HepG2 (cell line): ENCODE measurements at regions not wholly inside any gene's neighbourhood (a gene's known extent, or its start where the extent isn't known, plus 50 kb on each side); places are given as distances from the start of the nearest gene placed in this dataset.

Experiments
- ATAC-seq: fragments of 200-7000 bp; cut with Tn5 transposase; 3 replicates; pipeline ENCODE4 v1.9.1; 2020; ENCODE audit warnings: mild to moderate bottlenecking, moderate library complexity
- BruUV-seq: library from RNA; stranded (reverse); fragments of 400-500 nt; replicated peaks from 2 replicates; lab custom pipeline; 2021; lab: Mats Ljungman, UMichigan
- CTCF ChIA-PET: fragments of 300-600 bp; formaldehyde crosslinking; extraction: SDS; loops from one replicate; lab custom pipeline; 2021; ENCODE audit warnings: low total read pairs, inconsistent platforms, low intra/inter-chr PET ratio; lab: Yijun Ruan, JAX
- POLR2A ChIA-PET: fragments of 350-600 bp; sonication (Branson Sonifier 250); formaldehyde crosslinking; loops from one replicate; lab custom pipeline; 2020; ENCODE audit warnings: antibody characterized with exemption, inconsistent platforms; lab: Yijun Ruan, JAX
- DNase-seq: peaks from one replicate; pipeline ENCODE4 v3.0.0-alpha.2; 2015; ENCODE audit warnings: low spot score
- FAIRE-seq: peaks from 3 replicates; lab custom pipeline; 2011; peaks lifted over from hg19 to GRCh38; lab: Jason Lieb, UNC
- H2AFZ ChIP-seq: one replicate; pipeline ENCODE4 v1.6.1; 2011; ENCODE audit warnings: low read length, inconsistent platforms
- H3K27ac ChIP-seq: fragments of 300-600 bp; 3 replicates; pipeline ENCODE4 v1.8.0; 2011; ENCODE audit warnings: mixed run types, mild to moderate bottlenecking, mixed read lengths, low read length, inconsistent platforms; ENCODE audit not compliant: insufficient read depth; ENCODE audit errors: extremely low read length
- H3K27me3 ChIP-seq, 2 experiments: fragments of 200-600 bp in 1 of 2; 2 replicates in 1 of 2; 3 replicates in 1 of 2; pipeline versions ENCODE4 v1.6.0 to v1.8.0; 2011; ENCODE audit warnings: low read length in 2 of 2, mild to moderate bottlenecking in 2 of 2, moderate library complexity in 2 of 2, inconsistent platforms in 1 of 2; ENCODE audit not compliant: insufficient read depth in 2 of 2, control insufficient read depth in 1 of 2
- H3K36me3 ChIP-seq, 2 experiments: fragments of 200-600 bp in 1 of 2; replicated peaks in 1 of 2; 2 replicates in 1 of 2; 3 replicates in 1 of 2; pipeline versions ENCODE4 v1.5.1 to v1.8.0; 2011; ENCODE audit warnings: low read length in 2 of 2, inconsistent platforms in 1 of 2; ENCODE audit not compliant: insufficient read depth in 2 of 2, control insufficient read depth in 1 of 2
- H3K4me1 ChIP-seq: 2 replicates; pipeline ENCODE4 v1.5.1; 2012; ENCODE audit warnings: low read length, inconsistent platforms; ENCODE audit not compliant: insufficient read depth
- H3K4me2 ChIP-seq: 2 replicates; pipeline ENCODE4 v1.6.0; 2011; ENCODE audit warnings: low read depth, low read length, inconsistent platforms
- H3K4me3 ChIP-seq, 3 experiments: fragments of 200-600 bp in 1 of 3; sonication (generic), shearing (Covaris generic) in 1 of 3; replicated peaks in 1 of 3; 2 replicates each; pipeline ENCODE4 v1.5.1; 2011 to 2016; ENCODE audit warnings: low read length in 3 of 3, inconsistent platforms in 2 of 3, low read depth in 2 of 3, mild to moderate bottlenecking in 2 of 3, control low read depth in 1 of 3, mixed read lengths in 1 of 3; ENCODE audit not compliant: insufficient read depth in 1 of 3
- H3K79me2 ChIP-seq: one replicate; pipeline ENCODE4 v1.6.1; 2011; ENCODE audit warnings: low read length, inconsistent platforms; ENCODE audit not compliant: insufficient read depth
- H3K9ac ChIP-seq: 2 replicates; pipeline ENCODE4 v1.6.0; 2011; ENCODE audit warnings: mild to moderate bottlenecking, low read depth, low read length, inconsistent platforms; ENCODE audit not compliant: insufficient read depth
- H3K9me3 ChIP-seq: 2 replicates; pipeline ENCODE4 v1.5.1; 2012; ENCODE audit warnings: mild to moderate bottlenecking, low read length
- H4K20me1 ChIP-seq: 2 replicates; pipeline ENCODE4 v1.6.0; 2011; ENCODE audit warnings: inconsistent platforms, mild to moderate bottlenecking, low read length, moderate library complexity; ENCODE audit not compliant: insufficient read depth
- ATAD3A ChIP-seq: sonication (generic); formaldehyde crosslinking; IDR thresholded peaks from 2 replicates; pipeline ENCODE4 v1.4.0; 2020; ENCODE audit warnings: missing genetic modification reagents
- ATF1 ChIP-seq: IDR thresholded peaks from 2 replicates; pipeline ENCODE4 v1.6.1; 2016; ENCODE audit warnings: mild to moderate bottlenecking, control low read depth
- HNRNPLL ChIP-seq: fragments of 200-400 bp; formaldehyde crosslinking; IDR thresholded peaks from 2 replicates; pipeline ENCODE4 v1.6.1; 2017; ENCODE audit warnings: mild to moderate bottlenecking, low read depth, low read length; ENCODE audit not compliant: poor library complexity, severe bottlenecking
- IRF1 ChIP-seq: sonication (generic); formaldehyde crosslinking; IDR thresholded peaks from 2 replicates; pipeline ENCODE4 v1.4.0; 2020; ENCODE audit warnings: low read depth, mild to moderate bottlenecking, missing genetic modification reagents
- KMT2A ChIP-seq: sonication (generic); formaldehyde crosslinking; IDR thresholded peaks from 2 replicates; pipeline ENCODE4 v1.4.0; 2020; ENCODE audit warnings: missing genetic modification reagents
- RFXAP ChIP-seq: sonication (generic); formaldehyde crosslinking; IDR thresholded peaks from 2 replicates; pipeline ENCODE4 v1.4.0; 2020; ENCODE audit warnings: missing genetic modification reagents, borderline replicate concordance
- TP53 ChIP-seq: sonication (generic); formaldehyde crosslinking; conservative IDR thresholded peaks from 2 replicates; pipeline ENCODE4 v1.4.0; 2020; ENCODE audit warnings: missing genetic modification reagents
- ZBTB3 ChIP-seq: sonication (generic); formaldehyde crosslinking; IDR thresholded peaks from 2 replicates; pipeline ENCODE4 v1.4.0; 2020; ENCODE audit warnings: low read depth, mild to moderate bottlenecking, moderate library complexity, missing genetic modification reagents, borderline replicate concordance
- ZNF180 ChIP-seq: sonication (generic); formaldehyde crosslinking; IDR thresholded peaks from 2 replicates; pipeline ENCODE4 v1.4.0; 2020; ENCODE audit warnings: low read depth, missing genetic modification reagents, borderline replicate concordance
- ZNF281 ChIP-seq: sonication (generic); formaldehyde crosslinking; IDR thresholded peaks from 2 replicates; pipeline ENCODE4 v1.4.0; 2020; ENCODE audit warnings: missing genetic modification reagents, borderline replicate concordance
- ZSCAN20 ChIP-seq: sonication (generic); formaldehyde crosslinking; IDR thresholded peaks from 2 replicates; pipeline ENCODE4 v1.4.0; 2020; ENCODE audit warnings: missing genetic modification reagents, mild to moderate bottlenecking, borderline replicate concordance
- ZSCAN25 ChIP-seq: sonication (generic); formaldehyde crosslinking; IDR thresholded peaks from 2 replicates; pipeline ENCODE4 v1.8.0; 2022; ENCODE audit warnings: mild to moderate bottlenecking, missing genetic modification reagents
- WGBS: methylation state at CpG from one replicate; pipeline ENCODE4 v1.1.6; 2017; ENCODE audit warnings: low lambda C conversion rate; 5-methylcytosine and 5-hydroxymethylcytosine counted together
- in situ Hi-C: cut with HindIII; loops from 2 replicates; pipeline ENCODE4 v1.10.0; 2017; ENCODE audit warnings: low pct_unique_long_range_greater_than_20kb; ENCODE audit not compliant: extremely low pct_ligation_motif_present
- intact Hi-C: fragments of 100-400 bp; cut with micrococcal nuclease; formaldehyde crosslinking; loops from one replicate; pipeline ENCODE4 v1.10.0; 2022; ENCODE audit not compliant: unreplicated experiment

- ChIA-PET CTCF (no interaction called here), POLR2A (no interaction called here)
- Histone ChIP-seq H3K4me3 (no peak overlapping the region), H3K4me2 (no peak overlapping the region), H3K9me3 (peaks cover 96% of the 10 kb centered on the region), H4K20me1 (no peaks in the 10 kb centered on the region), H3K36me3 (no peaks in the 10 kb centered on the region), H3K79me2 (no peaks in the 10 kb centered on the region), H3K27me3 (no peaks in the 10 kb centered on the region), H3K27ac (no peak overlapping the region), H3K4me1 (no peaks in the 10 kb centered on the region), H2AFZ (no peak overlapping the region), H3K9ac (no peak overlapping the region)
- intact Hi-C loops (no loop called here), in situ Hi-C loops (no loop called here)
- BruUV-seq, result no TSS peak
- no peak for DNase-seq
- TF ChIP-seq KMT2A (CRISPR knock-in tag) (no peak), ZNF281 (CRISPR knock-in tag) (no peak), TP53 (CRISPR knock-in tag) (no peak), HNRNPLL (no peak), ATAD3A (CRISPR knock-in tag) (no peak), ZNF180 (CRISPR knock-in tag) (no peak), ZSCAN20 (CRISPR knock-in tag) (no peak), RFXAP (CRISPR knock-in tag) (no peak), IRF1 (CRISPR knock-in tag) (no peak), ATF1 (CRISPR knock-in tag) (no peak), ZBTB3 (no peak), ZSCAN25 (no peak)
- WGBS, result 29% methylated on average over 6 of the region's 9 CpGs
- no peak for FAIRE-seq
- ATAC-seq, result no peak
These were observed 849.5 kb downstream of the MAFB start for GRCh38 chr20:39839399-39840119.
